ENCODE measurements at regions not wholly inside any gene's neighbourhood (a gene's known extent, or its start where the extent isn't known, plus 50 kb on each side); places are given as distances from the start of the nearest gene placed in this dataset.

GRCh38 chr11:69997352-69997751 lies 80.8 kb upstream of the ANO1 start:
- no peak for DNase-seq (ENCODE audit: low spot score)

DNA sequence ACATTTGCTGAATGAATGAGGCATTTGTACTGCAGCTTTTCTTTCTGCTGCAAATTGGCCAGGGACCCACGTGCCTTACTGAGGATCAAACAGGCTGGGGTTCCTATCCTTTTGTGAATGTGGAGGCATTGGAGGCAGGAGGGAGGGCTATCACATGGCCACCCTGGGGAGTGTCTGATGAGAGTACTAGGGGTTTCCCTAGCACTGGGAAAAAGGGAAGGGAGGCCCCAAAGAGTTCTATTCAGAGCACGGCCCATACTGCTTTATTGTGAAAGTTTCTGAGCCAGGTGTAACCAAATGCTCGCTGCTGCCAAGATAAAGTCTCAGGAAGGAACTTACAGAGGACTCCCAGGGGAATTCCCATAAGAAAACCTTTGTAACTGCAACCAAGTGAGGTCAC lies 78.4 kb upstream of the ANO1 start:
- DNase-seq (ENCODE audit: low spot score): no peak

DNA sequence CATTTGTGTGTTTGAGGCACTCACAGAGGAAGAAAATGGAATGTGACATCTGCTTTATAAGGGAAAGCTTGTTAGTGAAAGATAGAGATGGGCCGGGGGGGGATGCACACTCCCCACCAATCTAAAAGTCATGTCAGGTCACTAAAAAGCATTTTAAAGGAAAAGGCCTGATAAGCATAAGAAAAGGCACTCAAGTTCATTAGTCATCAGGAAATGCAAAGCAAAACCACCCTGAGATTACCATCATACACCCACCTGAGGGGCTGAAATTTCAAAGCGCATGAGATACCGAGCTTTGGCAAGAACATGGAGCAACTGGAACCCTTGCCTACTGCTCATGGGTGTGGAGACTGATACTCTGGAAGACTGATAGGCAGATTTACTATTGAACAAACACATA lies 77.9 kb upstream of the ANO1 start:
- DNase-seq (ENCODE audit: low spot score): no peak

DNA sequence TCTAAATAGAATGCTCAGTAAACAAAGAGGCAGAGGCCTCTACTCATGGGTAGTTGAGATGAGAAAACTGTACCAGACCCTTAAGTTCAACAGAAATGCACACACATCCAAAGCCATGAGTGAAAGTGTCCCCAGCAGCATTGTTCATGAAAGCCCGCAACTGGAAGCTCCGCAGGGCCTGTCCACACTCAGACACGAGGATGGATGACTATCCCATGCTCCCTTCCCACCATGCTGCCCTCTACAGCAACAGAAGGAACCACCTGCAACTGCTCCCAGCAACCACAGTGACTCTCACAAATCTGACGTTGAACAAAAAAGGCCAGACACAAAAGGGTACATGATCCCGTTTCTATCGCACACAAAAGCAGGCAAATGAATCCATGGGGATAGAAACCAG lies 76.9 kb upstream of the ANO1 start:
- DNase-seq (ENCODE audit: low spot score): no peak

- no peak for DNase-seq (ENCODE audit: low spot score)
These were observed 75.7 kb upstream of the ANO1 start for GRCh38 chr11:70002433-70002832.

GRCh38 chr11:70005107-70005818 lies 72.9 kb upstream of the ANO1 start:
- DNase-seq (ENCODE audit: low spot score): no peak

DNA sequence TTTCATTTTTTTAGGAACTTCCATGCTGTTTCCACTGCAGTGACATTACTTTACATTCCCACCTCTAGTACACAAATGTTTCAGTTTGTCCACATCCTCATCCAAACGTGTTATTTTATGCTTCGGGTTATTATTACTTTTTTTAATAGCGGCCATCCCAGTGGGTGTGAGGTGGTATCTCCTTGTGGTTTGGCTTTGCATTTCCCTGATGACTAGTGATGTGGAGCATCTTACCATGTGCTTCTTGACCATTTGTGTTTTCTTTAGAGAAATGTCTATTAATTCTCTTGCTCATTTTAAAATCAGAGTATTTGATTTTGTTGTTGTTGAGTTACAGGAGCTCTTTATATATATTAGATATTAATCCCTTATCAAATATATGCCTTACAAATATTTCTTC lies 70.3 kb upstream of the ANO1 start:
- DNase-seq (ENCODE audit: low spot score): no peak

- DNase-seq (ENCODE audit: low spot score): no peak
These were observed 67.3 kb upstream of the ANO1 start for GRCh38 chr11:70010774-70011173.

- no peak for DNase-seq (ENCODE audit: low spot score)
These were observed 65.9 kb upstream of the ANO1 start for GRCh38 chr11:70012134-70012733.

- DNase-seq (ENCODE audit: low spot score): no peak
These were observed 63.8 kb upstream of the ANO1 start for GRCh38 chr11:70014291-70014690.

- no peak for DNase-seq (ENCODE audit: low spot score)
These were observed 61.3 kb upstream of the ANO1 start for GRCh38 chr11:70016666-70017367.

DNA sequence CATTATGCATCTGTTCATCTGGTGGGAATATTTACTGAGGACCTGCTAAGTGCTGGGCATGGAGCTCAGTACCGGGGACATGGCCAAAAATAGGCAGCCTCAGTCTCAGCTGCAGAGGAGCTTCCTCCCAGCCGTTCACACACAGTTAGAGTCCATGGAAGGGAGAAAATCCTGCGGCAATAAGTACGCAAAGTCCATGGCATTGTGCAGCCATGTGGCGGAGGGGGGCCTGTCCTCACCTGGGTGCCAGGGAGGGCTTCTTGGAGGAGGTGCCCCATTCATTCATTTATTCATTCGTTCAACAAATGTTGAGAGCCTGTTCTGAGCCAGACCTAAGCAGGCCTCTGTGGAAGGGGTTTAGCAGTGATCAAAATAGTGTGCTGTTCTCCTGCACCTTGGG lies 59.3 kb upstream of the ANO1 start:
- DNase-seq (ENCODE audit: low spot score): no peak

DNA sequence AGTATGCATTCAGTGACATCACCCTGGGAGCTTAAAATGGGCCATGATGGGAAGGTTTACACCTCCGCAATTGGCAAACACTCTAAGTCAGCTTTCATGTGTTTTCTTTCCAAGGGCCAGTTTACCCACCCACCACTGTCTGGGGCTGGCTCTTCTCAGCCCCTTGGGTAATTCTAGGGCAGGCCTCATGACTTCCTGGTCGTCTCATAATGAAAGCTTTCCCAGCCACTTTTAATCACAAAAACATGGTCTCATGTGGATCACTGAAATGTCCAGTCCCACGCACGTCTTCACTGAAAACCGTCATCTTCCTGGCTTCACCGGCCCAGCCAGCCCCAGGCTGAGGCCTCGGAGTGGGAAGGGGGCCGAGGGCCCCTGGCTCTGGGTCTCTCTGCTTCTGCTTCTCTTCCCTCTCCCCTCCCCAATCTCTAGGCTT lies 58.5 kb upstream of the ANO1 start:
- no peak for DNase-seq (ENCODE audit: low spot score)

GRCh38 chr11:70020336-70021214 lies 57.5 kb upstream of the ANO1 start:
- DNase-seq (ENCODE audit: low spot score): no peak

- DNase-seq (ENCODE audit: low spot score): no peak
These were observed 56.5 kb upstream of the ANO1 start for GRCh38 chr11:70021586-70021985.

DNA sequence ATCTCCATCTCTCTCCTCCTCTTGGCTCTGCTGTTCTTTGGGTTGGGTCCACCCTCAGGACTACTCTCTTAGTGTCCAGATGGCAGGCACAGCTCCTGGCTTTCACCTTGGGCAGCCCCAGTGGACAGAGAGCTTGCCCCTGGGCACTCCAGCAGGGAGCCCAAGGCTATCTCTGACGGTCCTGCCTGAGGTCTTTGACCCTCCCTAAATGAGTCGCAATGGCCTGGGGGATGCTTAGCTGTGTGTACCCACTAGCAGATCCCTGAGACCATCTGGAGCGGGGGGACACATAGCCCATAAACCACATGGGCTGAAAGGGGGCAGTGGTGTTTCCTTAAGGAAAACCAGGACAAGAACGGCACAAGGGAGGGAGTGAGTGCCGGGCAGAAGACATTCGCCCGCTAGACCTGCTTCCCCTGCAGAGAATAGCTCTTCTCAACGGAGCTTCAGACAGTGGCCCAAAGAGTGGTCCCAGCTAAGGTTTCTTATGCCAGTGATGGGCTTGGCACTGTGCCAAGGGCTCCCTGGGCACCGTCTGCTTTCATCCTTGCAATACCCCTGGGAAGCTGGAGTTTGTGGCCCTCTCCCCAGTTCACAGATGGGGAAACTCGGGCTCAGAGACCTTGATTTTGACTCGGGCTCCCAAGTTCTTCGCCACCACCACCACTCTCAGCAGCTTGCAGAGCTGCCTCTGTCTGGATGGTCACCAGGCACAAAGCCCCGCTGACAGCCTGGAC lies 53.9 kb upstream of the ANO1 start:
- DNase-seq (ENCODE audit: low spot score): no peak

- no peak for DNase-seq (ENCODE audit: low spot score)
These were observed 53.4 kb upstream of the ANO1 start for GRCh38 chr11:70024773-70025045.

GRCh38 chr11:70025308-70025707 lies 52.8 kb upstream of the ANO1 start:
- DNase-seq (ENCODE audit: low spot score): no peak

- DNase-seq (ENCODE audit: low spot score): no peak
These were observed 52.1 kb upstream of the ANO1 start for GRCh38 chr11:70026012-70026411.

GRCh38 chr11:70026726-70027125 lies 51.4 kb upstream of the ANO1 start:
- DNase-seq (ENCODE audit: low spot score): no peak

DNA sequence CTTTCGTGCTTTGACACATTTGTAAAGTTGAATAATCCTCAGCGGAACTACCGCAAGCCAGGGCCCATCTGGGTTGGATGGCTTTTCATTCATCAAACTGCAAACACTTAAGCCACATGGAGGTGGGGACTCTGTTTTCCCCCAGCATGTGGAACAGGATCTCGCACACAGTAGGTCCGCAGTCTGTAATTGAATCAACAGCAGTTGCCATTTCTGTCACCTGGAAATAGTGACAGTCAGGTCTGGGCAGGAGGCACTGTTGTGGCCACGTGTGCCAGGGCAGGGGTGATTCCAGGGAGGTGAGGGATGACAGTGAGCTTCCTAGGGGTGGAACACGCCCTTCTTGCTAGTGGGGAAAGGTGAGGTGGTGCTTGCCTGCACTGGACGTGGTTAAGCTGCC lies 50.7 kb upstream of the ANO1 start:
- DNase-seq (ENCODE audit: low spot score): no peak
